B cell (primary cell): ENCODE measurements at regions not wholly inside any gene's neighbourhood (a gene's known extent, or its start where the extent isn't known, plus 50 kb on each side); places are given as distances from the start of the nearest gene placed in this dataset.

Experiments used
- CTCF ChIP-seq: fragments of 200-600 bp; IDR thresholded peaks from one replicate; pipeline ENCODE4 v1.8.0; 2022; ENCODE audit warnings: antibody characterized with exemption, mild to moderate bottlenecking
- EZH2 ChIP-seq: IDR thresholded peaks from 2 replicates; pipeline ENCODE4 v1.6.1; 2012; ENCODE audit warnings: borderline replicate concordance, low read depth, mild to moderate bottlenecking, moderate library complexity, low read length; ENCODE audit not compliant: insufficient read depth, poor library complexity, severe bottlenecking

DNA sequence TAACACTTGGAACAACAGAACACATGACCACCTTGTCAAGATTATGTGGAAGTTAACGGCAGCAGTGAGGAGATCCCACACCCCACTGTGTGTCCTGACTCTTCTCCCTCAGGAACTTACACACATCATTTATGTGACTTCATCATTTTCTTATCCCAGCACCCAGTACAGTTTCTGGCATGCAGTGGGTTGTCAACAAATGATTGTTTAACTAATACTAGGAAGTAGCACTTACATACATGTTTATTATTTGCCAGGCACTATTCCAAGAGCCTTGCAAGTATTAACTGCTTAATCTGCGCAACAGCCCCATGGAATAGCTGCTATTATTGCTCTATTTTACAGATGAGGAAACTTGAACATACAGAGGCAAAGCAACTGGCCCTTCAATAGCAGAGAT is 391.5 kb downstream of the TXNL1 start:
- no peak for TF ChIP-seq CTCF
- no peak for TF ChIP-seq EZH2
